Upper lobe of left lung (tissue), 4 donors: ENCODE measurements at regions not wholly inside any gene's neighbourhood (a gene's known extent, or its start where the extent isn't known, plus 50 kb on each side); places are given as distances from the start of the nearest gene placed in this dataset.

Source experiments
- EP300 ChIP-seq, 4 donors: sonication (generic); formaldehyde crosslinking; IDR thresholded peaks; one replicate each; pipeline ENCODE4 v1.5.1; 2017; ENCODE audit warnings: antibody characterized with exemption in 4 of 4, control low read depth in 2 of 4
- POLR2A ChIP-seq, 4 donors: fragments of 450-650 bp; IDR thresholded peaks; one replicate each; pipeline ENCODE4 v1.5.1; 2016 to 2017; ENCODE audit warnings: antibody characterized with exemption in 4 of 4, mild to moderate bottlenecking in 2 of 4
- TF ChIP-seq, protein P1 (sequence below), 6 experiments: fragments of 450-650 bp in 4 of 6; fragments of 200-600 bp in 2 of 6; sonication (generic) in 2 of 6; IDR thresholded peaks; one replicate each; pipeline ENCODE4 v1.5.1; 2016 to 2019; ENCODE audit warnings: antibody characterized with exemption in 6 of 6

DNA sequence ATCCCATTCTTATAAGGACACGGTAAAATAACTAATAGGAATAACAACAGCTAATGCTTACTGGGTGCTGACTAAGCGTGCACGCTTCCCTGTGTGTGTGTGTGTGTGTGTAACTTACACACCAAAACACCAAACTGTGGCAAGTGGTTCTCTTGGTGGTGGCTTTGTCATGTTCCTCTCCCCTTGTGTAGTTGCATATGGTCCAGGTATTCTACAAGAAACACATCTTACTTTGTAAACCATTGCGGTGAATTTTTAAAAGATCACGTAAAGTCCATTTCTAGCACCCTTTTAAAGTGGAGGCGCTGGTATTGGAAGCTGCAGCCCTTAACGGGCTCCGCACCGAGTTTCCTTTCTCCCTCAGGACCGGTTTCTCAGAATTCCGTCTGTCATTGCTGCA lies 221.0 kb upstream of the FOXF1 start:
- TF ChIP-seq, protein P1, sequence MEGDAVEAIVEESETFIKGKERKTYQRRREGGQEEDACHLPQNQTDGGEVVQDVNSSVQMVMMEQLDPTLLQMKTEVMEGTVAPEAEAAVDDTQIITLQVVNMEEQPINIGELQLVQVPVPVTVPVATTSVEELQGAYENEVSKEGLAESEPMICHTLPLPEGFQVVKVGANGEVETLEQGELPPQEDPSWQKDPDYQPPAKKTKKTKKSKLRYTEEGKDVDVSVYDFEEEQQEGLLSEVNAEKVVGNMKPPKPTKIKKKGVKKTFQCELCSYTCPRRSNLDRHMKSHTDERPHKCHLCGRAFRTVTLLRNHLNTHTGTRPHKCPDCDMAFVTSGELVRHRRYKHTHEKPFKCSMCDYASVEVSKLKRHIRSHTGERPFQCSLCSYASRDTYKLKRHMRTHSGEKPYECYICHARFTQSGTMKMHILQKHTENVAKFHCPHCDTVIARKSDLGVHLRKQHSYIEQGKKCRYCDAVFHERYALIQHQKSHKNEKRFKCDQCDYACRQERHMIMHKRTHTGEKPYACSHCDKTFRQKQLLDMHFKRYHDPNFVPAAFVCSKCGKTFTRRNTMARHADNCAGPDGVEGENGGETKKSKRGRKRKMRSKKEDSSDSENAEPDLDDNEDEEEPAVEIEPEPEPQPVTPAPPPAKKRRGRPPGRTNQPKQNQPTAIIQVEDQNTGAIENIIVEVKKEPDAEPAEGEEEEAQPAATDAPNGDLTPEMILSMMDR (IDR thresholded peaks at IDR 0.05): no peak
- no peak for TF ChIP-seq EP300 (IDR thresholded peaks at IDR 0.05)
- no peak for TF ChIP-seq POLR2A (IDR thresholded peaks at IDR 0.05)
